ENCODE measurements at regions not wholly inside any gene's neighbourhood (a gene's known extent, or its start where the extent isn't known, plus 50 kb on each side); places are given as distances from the start of the nearest gene placed in this dataset.
"Not testable (repeated sequence)": the region's sequence is repeated elsewhere in the genome, so short reads cannot be mapped to it uniquely, and the experiment has no call there.

- H2BK15ac ChIP-seq (ENCODE audit: low read depth, low read length); H2BK5ac ChIP-seq (ENCODE audit: low read depth, low read length, poor library complexity, severe bottlenecking); ATAC-seq (ENCODE audit: low read depth); H2AK5ac ChIP-seq (ENCODE audit: low read depth, low read length); H3K4ac ChIP-seq (ENCODE audit: low read depth, low read length); H3K56ac ChIP-seq (ENCODE audit: extremely low read depth, insufficient read depth, low read length); H3K4me1 ChIP-seq (ENCODE audit: control insufficient read depth, insufficient read depth, low read length); H3K23ac ChIP-seq (ENCODE audit: low read depth, low read length); H4K5ac ChIP-seq (ENCODE audit: low read depth, low read length); DNase-seq; H3K4me2 ChIP-seq (ENCODE audit: low read depth, low read length); dilution Hi-C loops (cut with HindIII; ENCODE audit: low sequenced_read_pairs, unreplicated experiment); H3K27ac ChIP-seq (ENCODE audit: insufficient read depth, low read length); H3K9ac ChIP-seq (ENCODE audit: low read depth, low read length); H4K91ac ChIP-seq (ENCODE audit: insufficient read depth, low read depth, low read length); H3K4me3 ChIP-seq (ENCODE audit: insufficient read depth, low read depth, low read length); H2AFZ ChIP-seq (replicated peaks; ENCODE audit: low read length, poor library complexity); H3K27me3 ChIP-seq (ENCODE audit: control insufficient read depth, insufficient read depth, low read length); H2AK9ac ChIP-seq (replicated peaks; ENCODE audit: low read depth, low read length, poor library complexity); H3K9me1 ChIP-seq (ENCODE audit: insufficient read depth, low read length); H3K14ac ChIP-seq (replicated peaks; ENCODE audit: low read depth, low read length); BruUV-seq (replicated peaks); H4K8ac ChIP-seq (ENCODE audit: low read depth in 2 of 2, low read length in 2 of 2); H3K9me3 ChIP-seq (ENCODE audit: control insufficient read depth, insufficient read depth, low read length); H2BK20ac ChIP-seq (ENCODE audit: low read depth, low read length); CTCF ChIA-PET; POLR2A ChIA-PET (ENCODE audit: unreplicated experiment); H3K18ac ChIP-seq (ENCODE audit: low read depth, low read length); H2BK120ac ChIP-seq (ENCODE audit: low read depth, low read length): not testable (repeated sequence)
- in situ Hi-C loops (cut with MboI; ENCODE audit: low sequenced_read_pairs) (loop anchor here (25.0 kb wide), 1 partner anchor 877 kb away; no protein-coding TSS in a partner anchor), intact Hi-C loops (cut with micrococcal nuclease) (loop anchor here (10.0 kb wide), 2 partner anchors 126 to 874 kb away; no protein-coding TSS in a partner anchor)
- Histone ChIP-seq H3K79me1 (ENCODE audit: low read depth in 1 of 2, low read length in 2 of 2) (peaks cover 7 to 14% of the 10 kb centered on the region in 2 experiments; a peak in 3 of 4 replicates), H4K20me1 (ENCODE audit: insufficient read depth, low read length) (peaks cover 18% of the 10 kb centered on the region), H3K36me3 (ENCODE audit: control insufficient read depth, insufficient read depth, low read length) (peaks cover 36% of the 10 kb centered on the region)
- 71% methylated on average over 1 of the region's 2 CpGs; no CpG with 5 or more reads in 1 of the 2 experiments for WGBS, 2 experiments (ENCODE audit: extremely low coverage in 2 of 2, insufficient read length in 1 of 2)
Measured at GRCh38 chr22:25460682-25461081, 103.8 kb upstream of the GRK3 start.

Measured in IMR-90 (cell line).